Loucy (cell line): ENCODE measurements at regions not wholly inside any gene's neighbourhood (a gene's known extent, or its start where the extent isn't known, plus 50 kb on each side); places are given as distances from the start of the nearest gene placed in this dataset.

Experiments used
- H2AFZ ChIP-seq: fragments of 200-600 bp; sonication (generic); 2 replicates; pipeline ENCODE4 v1.6.0; 2016; ENCODE audit warnings: antibody characterized with exemption, mild to moderate bottlenecking, low read length, moderate library complexity
- H3F3A ChIP-seq: fragments of 200-600 bp; 2 replicates; pipeline ENCODE4 v1.6.0; 2016; ENCODE audit warnings: antibody characterized with exemption, low read depth, mild to moderate bottlenecking
- H3K27me3 ChIP-seq: fragments of 200-600 bp; sonication (generic); 2 replicates; pipeline ENCODE4 v1.6.1; 2014; ENCODE audit warnings: low read length, mild to moderate bottlenecking; ENCODE audit not compliant: insufficient read depth, poor library complexity, severe bottlenecking
- H3K36me3 ChIP-seq: fragments of 200-600 bp; sonication (generic); 2 replicates; pipeline ENCODE4 v1.6.1; 2016; ENCODE audit warnings: low read length; ENCODE audit not compliant: insufficient read depth
- H3K4me1 ChIP-seq: fragments of 200-600 bp; sonication (generic); 2 replicates; pipeline ENCODE4 v1.5.1; 2014; ENCODE audit warnings: low read length, mild to moderate bottlenecking; ENCODE audit not compliant: insufficient read depth, poor library complexity, severe bottlenecking
- H3K4me2 ChIP-seq: fragments of 200-600 bp; sonication (generic); 2 replicates; pipeline ENCODE4 v1.6.0; 2014; ENCODE audit warnings: antibody characterized with exemption, low read length, low read depth, mild to moderate bottlenecking; ENCODE audit not compliant: poor library complexity, severe bottlenecking
- H3K4me3 ChIP-seq: fragments of 200-600 bp; sonication (generic); 2 replicates; pipeline ENCODE4 v1.5.1; 2014; ENCODE audit warnings: low read length, mild to moderate bottlenecking, mixed read lengths; ENCODE audit not compliant: poor library complexity, severe bottlenecking
- H3K79me2 ChIP-seq: fragments of 200-600 bp; sonication (generic); 2 replicates; pipeline ENCODE4 v1.6.1; 2014; ENCODE audit warnings: low read length; ENCODE audit not compliant: insufficient read depth
- H3K9ac ChIP-seq: fragments of 200-600 bp; sonication (generic); 2 replicates; pipeline ENCODE4 v1.6.0; 2014; ENCODE audit warnings: mild to moderate bottlenecking, low read depth, low read length, moderate library complexity; ENCODE audit not compliant: poor library complexity, severe bottlenecking
- H3K9me2 ChIP-seq: fragments of 200-600 bp; sonication (generic); replicated peaks from 2 replicates; pipeline ENCODE4 v1.6.1; 2016; ENCODE audit warnings: low read depth, low read length, mixed read lengths
- H3K9me3 ChIP-seq: fragments of 200-600 bp; sonication (generic); 2 replicates; pipeline ENCODE4 v1.6.1; 2014; ENCODE audit warnings: mild to moderate bottlenecking, antibody characterized with exemption, low read length, low read depth; ENCODE audit not compliant: insufficient read depth
- H4K20me1 ChIP-seq: fragments of 200-600 bp; sonication (generic); 2 replicates; pipeline ENCODE4 v1.6.0; 2014; ENCODE audit warnings: antibody characterized with exemption, low read length, mild to moderate bottlenecking; ENCODE audit not compliant: insufficient read depth, poor library complexity, severe bottlenecking
- CTCF ChIP-seq: fragments of 200-600 bp; sonication (generic); conservative IDR thresholded peaks from 2 replicates; pipeline ENCODE4 v1.5.1; 2014; ENCODE audit warnings: mild to moderate bottlenecking, antibody characterized with exemption, low read length
- EZH2phosphoT487 ChIP-seq: fragments of 200-600 bp; IDR thresholded peaks from 2 replicates; pipeline ENCODE4 v1.6.1; 2018; ENCODE audit warnings: antibody characterized with exemption, mild to moderate bottlenecking, moderate library complexity, borderline replicate concordance

GRCh38 chr3:16122661-16123060, 51.8 kb upstream of the GALNT15 start:
- H3K9me2 ChIP-seq: no peaks in the 10 kb centered on the region
- H3K4me3 ChIP-seq: no peak overlapping the region
- no peak overlapping the region for H3K9ac ChIP-seq
- no peaks in the 10 kb centered on the region for H3K27me3 ChIP-seq
- no peaks in the 10 kb centered on the region for H3K4me1 ChIP-seq
- no peaks in the 10 kb centered on the region for H3K79me2 ChIP-seq
- no peak for TF ChIP-seq CTCF
- no peak for TF ChIP-seq EZH2phosphoT487
- H3K9me3 ChIP-seq: no peaks in the 10 kb centered on the region
- no peaks in the 10 kb centered on the region for H4K20me1 ChIP-seq
- H3F3A ChIP-seq: no peaks in the 10 kb centered on the region
- H2AFZ ChIP-seq: no peak overlapping the region
- no peak overlapping the region for H3K4me2 ChIP-seq
- no peaks in the 10 kb centered on the region for H3K36me3 ChIP-seq

GRCh38 chr3:16124636-16125035, 49.8 kb upstream of the GALNT15 start:
- H3K79me2 ChIP-seq: no peaks in the 10 kb centered on the region
- no peak overlapping the region for H3K4me2 ChIP-seq
- no peaks in the 10 kb centered on the region for H4K20me1 ChIP-seq
- TF ChIP-seq CTCF (no peak), EZH2phosphoT487 (no peak)
- no peaks in the 10 kb centered on the region for H3K4me1 ChIP-seq
- no peaks in the 10 kb centered on the region for H3K9me2 ChIP-seq
- H2AFZ ChIP-seq: no peak overlapping the region
- H3K9me3 ChIP-seq: no peaks in the 10 kb centered on the region
- H3K9ac ChIP-seq: no peak overlapping the region
- no peak overlapping the region for H3K4me3 ChIP-seq
- no peaks in the 10 kb centered on the region for H3K36me3 ChIP-seq
- no peaks in the 10 kb centered on the region for H3F3A ChIP-seq
- H3K27me3 ChIP-seq: no peaks in the 10 kb centered on the region
